Thoracic aorta (tissue), 2 donors: ENCODE measurements at regions not wholly inside any gene's neighbourhood (a gene's known extent, or its start where the extent isn't known, plus 50 kb on each side); places are given as distances from the start of the nearest gene placed in this dataset.
"Not testable (repeated sequence)": the region's sequence is repeated elsewhere in the genome, so short reads cannot be mapped to it uniquely, and the experiment has no call there.

Source experiments
- ATAC-seq: fragments of 150-250 bp; one replicate; pipeline ENCODE4 v1.8.0; 2017; ENCODE audit warnings: low read depth; ENCODE audit not compliant: insufficient number of reproducible peaks, low FRiP score
- DNase-seq: peaks from one replicate; pipeline ENCODE4 v3.0.0-alpha.2; 2020; ENCODE audit warnings: low spot score
- H3K27ac ChIP-seq, 2 donors: fragments of 200-600 bp; sonication (generic); 1 replicate in 1 of 2; 2 replicates in 1 of 2; pipeline ENCODE4 v1.5.1; 2016; ENCODE audit warnings: mild to moderate bottlenecking in 2 of 2, moderate library complexity in 2 of 2
- H3K27me3 ChIP-seq: fragments of 200-600 bp; sonication (generic); replicated peaks from 2 replicates; pipeline ENCODE4 v1.6.0; 2016; ENCODE audit warnings: mild to moderate bottlenecking; ENCODE audit not compliant: insufficient read depth
- H3K36me3 ChIP-seq: fragments of 200-600 bp; sonication (generic); one replicate; pipeline ENCODE4 v1.5.1; 2016
- H3K4me1 ChIP-seq, 2 donors: fragments of 200-600 bp; sonication (generic); 1 replicate in 1 of 2; 2 replicates in 1 of 2; pipeline versions ENCODE4 v1.5.1 to v1.6.0; 2016; ENCODE audit warnings: low read depth in 2 of 2, mild to moderate bottlenecking in 1 of 2; ENCODE audit not compliant: control insufficient read depth in 1 of 2
- H3K4me3 ChIP-seq: fragments of 200-600 bp; sonication (generic); 2 replicates; pipeline ENCODE4 v1.5.1; 2016; ENCODE audit warnings: mild to moderate bottlenecking
- H3K9me3 ChIP-seq: fragments of 200-600 bp; sonication (generic); 2 replicates; pipeline ENCODE4 v1.5.1; 2016
- TF ChIP-seq, protein P1 (sequence below): fragments of 200-600 bp; sonication (generic); IDR thresholded peaks from one replicate; pipeline ENCODE4 v1.5.1; 2019; ENCODE audit warnings: antibody characterized with exemption

GRCh38 chr6:12490351-12490903, 200.3 kb downstream of the EDN1 start:
- TF ChIP-seq, protein P1, sequence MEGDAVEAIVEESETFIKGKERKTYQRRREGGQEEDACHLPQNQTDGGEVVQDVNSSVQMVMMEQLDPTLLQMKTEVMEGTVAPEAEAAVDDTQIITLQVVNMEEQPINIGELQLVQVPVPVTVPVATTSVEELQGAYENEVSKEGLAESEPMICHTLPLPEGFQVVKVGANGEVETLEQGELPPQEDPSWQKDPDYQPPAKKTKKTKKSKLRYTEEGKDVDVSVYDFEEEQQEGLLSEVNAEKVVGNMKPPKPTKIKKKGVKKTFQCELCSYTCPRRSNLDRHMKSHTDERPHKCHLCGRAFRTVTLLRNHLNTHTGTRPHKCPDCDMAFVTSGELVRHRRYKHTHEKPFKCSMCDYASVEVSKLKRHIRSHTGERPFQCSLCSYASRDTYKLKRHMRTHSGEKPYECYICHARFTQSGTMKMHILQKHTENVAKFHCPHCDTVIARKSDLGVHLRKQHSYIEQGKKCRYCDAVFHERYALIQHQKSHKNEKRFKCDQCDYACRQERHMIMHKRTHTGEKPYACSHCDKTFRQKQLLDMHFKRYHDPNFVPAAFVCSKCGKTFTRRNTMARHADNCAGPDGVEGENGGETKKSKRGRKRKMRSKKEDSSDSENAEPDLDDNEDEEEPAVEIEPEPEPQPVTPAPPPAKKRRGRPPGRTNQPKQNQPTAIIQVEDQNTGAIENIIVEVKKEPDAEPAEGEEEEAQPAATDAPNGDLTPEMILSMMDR = no peak
- Histone ChIP-seq H3K4me3 (no peak overlapping the region), H3K36me3 (no peaks in the 10 kb centered on the region), H3K4me1 (peaks cover 6 to 23% of the 10 kb centered on the region in 2 donors), H3K9me3 (no peaks in the 10 kb centered on the region), H3K27me3 (no peaks in the 10 kb centered on the region), H3K27ac (peak overlapping the region; percentile 49 to 62)
- no peak for ATAC-seq
- DNase-seq = no peak

GRCh38 chr6:12490904-12491571, 200.9 kb downstream of the EDN1 start:
- Histone ChIP-seq H3K9me3 (no peaks in the 10 kb centered on the region), H3K36me3 (no peaks in the 10 kb centered on the region), H3K4me1 (peaks cover 6 to 23% of the 10 kb centered on the region in 2 donors), H3K4me3 (no peak overlapping the region), H3K27me3 (no peaks in the 10 kb centered on the region), H3K27ac (peak overlapping the region; percentile 46 to 62)
- TF ChIP-seq, protein P1 = no peak
- peak; percentile 81 for ATAC-seq
- DNase-seq = peak; percentile 42

- not testable (repeated sequence) for DNase-seq, ATAC-seq, H3K9me3 ChIP-seq, H3K4me3 ChIP-seq, H3K27ac ChIP-seq, H3K36me3 ChIP-seq, H3K27me3 ChIP-seq
- peaks cover 6 to 16% of the 10 kb centered on the region in 2 donors for H3K4me1 ChIP-seq
Measured at GRCh38 chr6:12492929-12493328, 202.8 kb downstream of the EDN1 start.

GRCh38 chr6:12493446-12493845, 203.3 kb downstream of the EDN1 start:
- no peaks in the 10 kb centered on the region for H3K36me3 ChIP-seq
- H3K9me3 ChIP-seq = no peaks in the 10 kb centered on the region
- no peak overlapping the region for H3K4me3 ChIP-seq
- H3K27ac ChIP-seq = no peak overlapping the region
- DNase-seq (no peak), ATAC-seq (no peak)
- H3K27me3 ChIP-seq = no peaks in the 10 kb centered on the region
- TF ChIP-seq, protein P1 = no peak
- peaks cover 6 to 16% of the 10 kb centered on the region in 2 donors for H3K4me1 ChIP-seq

- ATAC-seq (no peak), DNase-seq (no peak)
- no peak overlapping the region for H3K4me3 ChIP-seq
- H3K4me1 ChIP-seq = peaks cover 6 to 16% of the 10 kb centered on the region in 2 donors
- no peak overlapping the region for H3K27ac ChIP-seq
- H3K27me3 ChIP-seq = no peaks in the 10 kb centered on the region
- no peaks in the 10 kb centered on the region for H3K36me3 ChIP-seq
- TF ChIP-seq, protein P1 = no peak
- H3K9me3 ChIP-seq = no peaks in the 10 kb centered on the region
Measured at GRCh38 chr6:12494161-12494560, 204.0 kb downstream of the EDN1 start.
